ENCODE measurements at regions not wholly inside any gene's neighbourhood (a gene's known extent, or its start where the extent isn't known, plus 50 kb on each side); places are given as distances from the start of the nearest gene placed in this dataset.
A peak's percentile ranks its signal among the peaks of the same experiment; 100 is the strongest.

GRCh38 chr2:42901076-42901640 lies 108.8 kb upstream of the HAAO start:
- no peak for ATAC-seq
- intact Hi-C loops (cut with micrococcal nuclease): no loop called here
- CTCF ChIA-PET: interaction anchor here (0.5 to 1.5 kb wide), 4 partner anchors 10 to 43 kb away, joined by 3 to 5 read pairs (median 4); no protein-coding TSS in a partner anchor

GRCh38 chr2:42900289-42900891 lies 108.0 kb upstream of the HAAO start:
- no peak overlapping the region for H3K27ac Mint-ChIP-seq
- intact Hi-C loops (cut with micrococcal nuclease): no loop called here
- ChIA-PET CTCF (interaction anchor here (1.4 to 1.5 kb wide), 2 partner anchors 9 to 72 kb away, joined by 4 to 6 read pairs; no protein-coding TSS in a partner anchor), POLR2A (interaction anchor here (0.7 kb wide), 1 partner anchor 320 kb away, joined by 3 read pairs; no protein-coding TSS in a partner anchor)
- no peak for TF ChIP-seq CTCF (IDR thresholded peaks at IDR 0.05)
- H3K27me3 Mint-ChIP-seq: no peaks in the 10 kb centered on the region
- no peak overlapping the region for H3K4me3 Mint-ChIP-seq
- H3K4me1 Mint-ChIP-seq (ENCODE audit: low read depth): no peaks in the 10 kb centered on the region
- H3K9me3 Mint-ChIP-seq: no peaks in the 10 kb centered on the region
- no peaks in the 10 kb centered on the region for H3K36me3 Mint-ChIP-seq (ENCODE audit: low read depth)
- ATAC-seq: no peak
- no peak for DNase-seq

More at GRCh38 chr2:42901076-42901640, 108.8 kb upstream of the HAAO start:
- Mint-ChIP-seq H3K36me3 (ENCODE audit: low read depth) (no peaks in the 10 kb centered on the region), H3K9me3 (no peaks in the 10 kb centered on the region), H3K4me1 (ENCODE audit: low read depth) (no peaks in the 10 kb centered on the region), H3K4me3 (no peak overlapping the region), H3K27ac (no peak overlapping the region), H3K27me3 (peaks cover under 1% of the 10 kb centered on the region)
- TF ChIP-seq CTCF (IDR thresholded peaks at IDR 0.05): no peak
- DNase-seq: no peak
- POLR2A ChIA-PET: interaction anchor here (0.7 kb wide), 1 partner anchor 319 kb away, joined by 3 read pairs; no protein-coding TSS in a partner anchor

GRCh38 chr2:42897358-42897757 lies 105.0 kb upstream of the HAAO start:
- ChIA-PET POLR2A (interaction anchor here (1.0 kb wide), 1 partner anchor 19 kb away, joined by 3 read pairs; no protein-coding TSS in a partner anchor), CTCF (interaction anchor here (0.8 to 1.0 kb wide), 4 partner anchors 38 to 332 kb away, joined by 3 read pairs; no protein-coding TSS in a partner anchor)
- DNase-seq: no peak
- Mint-ChIP-seq H3K27me3 (no peaks in the 10 kb centered on the region), H3K9me3 (no peaks in the 10 kb centered on the region), H3K36me3 (ENCODE audit: low read depth) (no peaks in the 10 kb centered on the region), H3K27ac (no peak overlapping the region), H3K4me1 (ENCODE audit: low read depth) (no peaks in the 10 kb centered on the region), H3K4me3 (no peak overlapping the region)
- no peak for TF ChIP-seq CTCF (IDR thresholded peaks at IDR 0.05)
- intact Hi-C loops (cut with micrococcal nuclease): no loop called here
- ATAC-seq: no peak

GRCh38 chr2:42895791-42896135 lies 103.4 kb upstream of the HAAO start:
- Mint-ChIP-seq H3K27me3 (no peaks in the 10 kb centered on the region), H3K36me3 (ENCODE audit: low read depth) (no peaks in the 10 kb centered on the region), H3K9me3 (no peaks in the 10 kb centered on the region), H3K4me3 (no peak overlapping the region), H3K4me1 (ENCODE audit: low read depth) (no peaks in the 10 kb centered on the region), H3K27ac (no peak overlapping the region)
- ATAC-seq (no peak), DNase-seq (no peak)
- TF ChIP-seq CTCF (IDR thresholded peaks at IDR 0.05): no peak
- POLR2A ChIA-PET: no interaction called here
- CTCF ChIA-PET: interaction anchor here (0.8 to 1.1 kb wide), 2 partner anchors 36 to 37 kb away, joined by 3 read pairs; no protein-coding TSS in a partner anchor
- intact Hi-C loops (cut with micrococcal nuclease): no loop called here

GRCh38 chr2:42895134-42895790 lies 102.9 kb upstream of the HAAO start:
- no peaks in the 10 kb centered on the region for H3K36me3 Mint-ChIP-seq (ENCODE audit: low read depth)
- DNase-seq: peak; percentile 37
- no peak overlapping the region for H3K27ac Mint-ChIP-seq
- H3K9me3 Mint-ChIP-seq: no peaks in the 10 kb centered on the region
- ATAC-seq: peak; percentile 72
- ChIA-PET CTCF (interaction anchor here (1.1 kb wide), 1 partner anchor 36 kb away, joined by 3 read pairs; no protein-coding TSS in a partner anchor), POLR2A (no interaction called here)
- H3K27me3 Mint-ChIP-seq: no peaks in the 10 kb centered on the region
- H3K4me3 Mint-ChIP-seq: no peak overlapping the region
- no peak for TF ChIP-seq CTCF (IDR thresholded peaks at IDR 0.05)
- no peaks in the 10 kb centered on the region for H3K4me1 Mint-ChIP-seq (ENCODE audit: low read depth)
- intact Hi-C loops (cut with micrococcal nuclease): no loop called here

Measured in activated CD8-positive, alpha-beta T cell treated with anti-CD3 and anti-CD28 coated beads for 36 hours (primary cell).